ENCODE measurements at regions not wholly inside any gene's neighbourhood (a gene's known extent, or its start where the extent isn't known, plus 50 kb on each side); places are given as distances from the start of the nearest gene placed in this dataset.

DNA sequence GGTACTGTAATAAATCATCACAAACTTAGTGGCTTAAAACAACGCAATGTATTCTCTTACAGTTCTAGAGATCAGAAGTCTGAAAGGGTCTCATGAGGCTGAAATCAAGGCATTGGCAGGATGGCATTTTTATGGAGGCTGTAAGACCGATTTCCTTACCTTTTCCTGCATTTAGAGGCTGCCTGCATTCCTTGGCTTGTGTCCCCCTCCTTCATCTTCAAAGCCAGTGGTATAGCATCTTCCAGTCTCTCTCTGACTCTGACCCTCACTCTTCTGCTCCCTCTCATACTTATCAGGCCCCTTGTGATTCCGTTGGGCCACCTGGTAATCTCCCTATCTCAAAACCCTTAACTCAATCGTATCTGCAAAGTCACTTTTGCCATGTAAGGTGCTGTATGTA, 258.2 kb upstream of the JADE1 start:
- no peak for TF ChIP-seq POLR2AphosphoS5 (IDR thresholded peaks at IDR 0.05; ENCODE audit: low read depth)
- TF ChIP-seq, protein P1, sequence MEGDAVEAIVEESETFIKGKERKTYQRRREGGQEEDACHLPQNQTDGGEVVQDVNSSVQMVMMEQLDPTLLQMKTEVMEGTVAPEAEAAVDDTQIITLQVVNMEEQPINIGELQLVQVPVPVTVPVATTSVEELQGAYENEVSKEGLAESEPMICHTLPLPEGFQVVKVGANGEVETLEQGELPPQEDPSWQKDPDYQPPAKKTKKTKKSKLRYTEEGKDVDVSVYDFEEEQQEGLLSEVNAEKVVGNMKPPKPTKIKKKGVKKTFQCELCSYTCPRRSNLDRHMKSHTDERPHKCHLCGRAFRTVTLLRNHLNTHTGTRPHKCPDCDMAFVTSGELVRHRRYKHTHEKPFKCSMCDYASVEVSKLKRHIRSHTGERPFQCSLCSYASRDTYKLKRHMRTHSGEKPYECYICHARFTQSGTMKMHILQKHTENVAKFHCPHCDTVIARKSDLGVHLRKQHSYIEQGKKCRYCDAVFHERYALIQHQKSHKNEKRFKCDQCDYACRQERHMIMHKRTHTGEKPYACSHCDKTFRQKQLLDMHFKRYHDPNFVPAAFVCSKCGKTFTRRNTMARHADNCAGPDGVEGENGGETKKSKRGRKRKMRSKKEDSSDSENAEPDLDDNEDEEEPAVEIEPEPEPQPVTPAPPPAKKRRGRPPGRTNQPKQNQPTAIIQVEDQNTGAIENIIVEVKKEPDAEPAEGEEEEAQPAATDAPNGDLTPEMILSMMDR (IDR thresholded peaks at IDR 0.05; ENCODE audit: insufficient read depth, low read length): no peak
